Common myeloid progenitor, CD34-positive (primary cell): ENCODE measurements at regions not wholly inside any gene's neighbourhood (a gene's known extent, or its start where the extent isn't known, plus 50 kb on each side); places are given as distances from the start of the nearest gene placed in this dataset.

ENCODE experiments used
- CTCF ChIA-PET: fragments of 350-600 bp; sonication (Branson Sonifier 250); formaldehyde crosslinking; loops from one replicate; lab custom pipeline; 2021; ENCODE audit warnings: antibody characterized with exemption; lab: Charles Lee
- POLR2A ChIA-PET: fragments of 350-600 bp; sonication (Branson Sonifier 250); formaldehyde crosslinking; loops from one replicate; lab custom pipeline; 2021; ENCODE audit warnings: antibody characterized with exemption; lab: Charles Lee
- DNase-seq, 3 donors: peaks; one replicate each; pipeline versions ENCODE4 v3.0.0 to v3.0.0-alpha.2; 2013
- H3K27ac ChIP-seq, 2 experiments: 1 replicate in 1 of 2; 2 replicates in 1 of 2; pipeline ENCODE4 v1.7.0; 2013; ENCODE audit warnings: inconsistent platforms in 2 of 2, low read length in 2 of 2, mild to moderate bottlenecking in 2 of 2, low read depth in 1 of 2, moderate library complexity in 1 of 2; ENCODE audit not compliant: severe bottlenecking in 2 of 2, insufficient read depth in 1 of 2, poor library complexity in 1 of 2
- H3K27me3 ChIP-seq, 5 experiments: replicated peaks in 2 of 5; 1 replicate in 3 of 5; 2 replicates in 2 of 5; pipeline versions ENCODE4 v1.6.1 to v1.7.0; 2013; ENCODE audit warnings: low read length in 4 of 5, mild to moderate bottlenecking in 2 of 5, moderate library complexity in 2 of 5, inconsistent platforms in 1 of 5; ENCODE audit not compliant: insufficient read depth in 5 of 5, control insufficient read depth in 4 of 5
- H3K36me3 ChIP-seq, 4 experiments: 1 replicate in 2 of 4; 2 replicates in 2 of 4; pipeline versions ENCODE4 v1.6.1 to v1.7.0; 2013; ENCODE audit warnings: low read length in 3 of 4, control low read depth in 1 of 4, mild to moderate bottlenecking in 1 of 4; ENCODE audit not compliant: control insufficient read depth in 4 of 4, insufficient read depth in 4 of 4
- H3K4me1 ChIP-seq, 4 experiments: 1 replicate in 3 of 4; 2 replicates in 1 of 4; pipeline versions ENCODE4 v1.6.1 to v1.7.1; 2013; ENCODE audit warnings: low read length in 3 of 4, mild to moderate bottlenecking in 3 of 4, control low read depth in 1 of 4, inconsistent platforms in 1 of 4, moderate library complexity in 1 of 4; ENCODE audit not compliant: control insufficient read depth in 4 of 4, insufficient read depth in 4 of 4; ENCODE audit errors: control extremely low read depth in 1 of 4
- H3K4me3 ChIP-seq, 7 experiments: 1 replicate in 4 of 7; 2 replicates in 3 of 7; pipeline versions ENCODE4 v1.5.1 to v1.7.0; 2013; ENCODE audit warnings: mild to moderate bottlenecking in 7 of 7, low read length in 6 of 7, moderate library complexity in 6 of 7, inconsistent platforms in 2 of 7, low read depth in 2 of 7, control low read depth in 1 of 7; ENCODE audit not compliant: insufficient read depth in 4 of 7, control insufficient read depth in 1 of 7; ENCODE audit errors: extremely low read depth in 1 of 7
- H3K9me3 ChIP-seq, 5 experiments: 1 replicate in 4 of 5; 2 replicates in 1 of 5; pipeline versions ENCODE4 v1.6.1 to v1.7.1; 2013; ENCODE audit warnings: low read length in 4 of 5, mild to moderate bottlenecking in 2 of 5, inconsistent platforms in 1 of 5, low read depth in 1 of 5, moderate library complexity in 1 of 5; ENCODE audit not compliant: control insufficient read depth in 4 of 5, insufficient read depth in 2 of 5; ENCODE audit errors: control extremely low read depth in 1 of 5
- WGBS: methylation state at CpG from one replicate; pipeline ENCODE4 v1.1.5; 2013; ENCODE audit not compliant: insufficient coverage; 5-methylcytosine and 5-hydroxymethylcytosine counted together

GRCh38 chr15:37794947-37795346, 139.5 kb upstream of the TMCO5A start:
- DNase-seq: no peak
- ChIA-PET CTCF (interaction anchor here (1.0 kb wide), 1 partner anchor 38 kb away, joined by 3 read pairs; no protein-coding TSS in a partner anchor), POLR2A (no interaction called here)
- peaks cover 0 to 25% (median 6%) of the 10 kb centered on the region in 4 experiments for H3K4me1 ChIP-seq
- no peaks in the 10 kb centered on the region for H3K36me3 ChIP-seq
- H3K27ac ChIP-seq: no peak overlapping the region
- no peaks in the 10 kb centered on the region for H3K27me3 ChIP-seq
- no peak overlapping the region for H3K4me3 ChIP-seq
- H3K9me3 ChIP-seq: peaks cover 0 to 6% (median 2%) of the 10 kb centered on the region in 5 experiments
- no CpG with 5 or more reads among the region's 1 CpG for WGBS

- CTCF ChIA-PET: no interaction called here
- Histone ChIP-seq H3K4me1 (no peaks in the 10 kb centered on the region), H3K4me3 (no peak overlapping the region), H3K36me3 (no peaks in the 10 kb centered on the region), H3K27me3 (no peaks in the 10 kb centered on the region), H3K9me3 (peaks cover 0 to 6% (median 2%) of the 10 kb centered on the region in 5 experiments), H3K27ac (no peak overlapping the region)
- 100% methylated on average over 3 of the region's 3 CpGs for WGBS
- POLR2A ChIA-PET: no interaction called here
- no peak for DNase-seq
Observed at GRCh38 chr15:37801529-37801928, 132.9 kb upstream of the TMCO5A start.

- H3K27me3 ChIP-seq: no peaks in the 10 kb centered on the region
- no peak overlapping the region for H3K27ac ChIP-seq
- no peak overlapping the region for H3K4me3 ChIP-seq
- no peaks in the 10 kb centered on the region for H3K36me3 ChIP-seq
- no peaks in the 10 kb centered on the region for H3K4me1 ChIP-seq
- ChIA-PET POLR2A (no interaction called here), CTCF (no interaction called here)
- WGBS: no CpG with 5 or more reads among the region's 1 CpG
- H3K9me3 ChIP-seq: no peaks in the 10 kb centered on the region
- DNase-seq: no peak
Observed at GRCh38 chr15:37806808-37807207, 127.6 kb upstream of the TMCO5A start.

GRCh38 chr15:37810381-37810780, 124.1 kb upstream of the TMCO5A start:
- CTCF ChIA-PET: no interaction called here
- Histone ChIP-seq H3K27me3 (no peaks in the 10 kb centered on the region), H3K27ac (no peak overlapping the region), H3K4me3 (no peak overlapping the region), H3K9me3 (no peaks in the 10 kb centered on the region), H3K4me1 (no peaks in the 10 kb centered on the region), H3K36me3 (no peaks in the 10 kb centered on the region)
- no peak for DNase-seq
- POLR2A ChIA-PET: no interaction called here

GRCh38 chr15:37813306-37813705, 121.1 kb upstream of the TMCO5A start:
- H3K9me3 ChIP-seq: no peaks in the 10 kb centered on the region
- no peak for DNase-seq
- H3K4me1 ChIP-seq: no peaks in the 10 kb centered on the region
- no peaks in the 10 kb centered on the region for H3K36me3 ChIP-seq
- H3K27ac ChIP-seq: no peak overlapping the region
- 92% methylated on average over 2 of the region's 3 CpGs for WGBS
- CTCF ChIA-PET: interaction anchor here (1.7 kb wide), 1 partner anchor 12 kb away, joined by 5 read pairs; no protein-coding TSS in a partner anchor
- H3K4me3 ChIP-seq: no peak overlapping the region
- POLR2A ChIA-PET: no interaction called here
- no peaks in the 10 kb centered on the region for H3K27me3 ChIP-seq

GRCh38 chr15:37814847-37815515, 119.5 kb upstream of the TMCO5A start:
- POLR2A ChIA-PET: no interaction called here
- H3K27me3 ChIP-seq: no peaks in the 10 kb centered on the region
- WGBS: 100% methylated on average over 2 of the region's 5 CpGs
- no peak overlapping the region for H3K27ac ChIP-seq
- no peak overlapping the region for H3K4me3 ChIP-seq
- H3K4me1 ChIP-seq: no peaks in the 10 kb centered on the region
- DNase-seq: no peak
- no peaks in the 10 kb centered on the region for H3K9me3 ChIP-seq
- no peaks in the 10 kb centered on the region for H3K36me3 ChIP-seq
- CTCF ChIA-PET: no interaction called here

- ChIA-PET POLR2A (no interaction called here), CTCF (no interaction called here)
- H3K36me3 ChIP-seq: no peaks in the 10 kb centered on the region
- no peak overlapping the region for H3K27ac ChIP-seq
- no peaks in the 10 kb centered on the region for H3K9me3 ChIP-seq
- H3K4me3 ChIP-seq: no peak overlapping the region
- H3K27me3 ChIP-seq: no peaks in the 10 kb centered on the region
- DNase-seq: no peak
- no peaks in the 10 kb centered on the region for H3K4me1 ChIP-seq
- WGBS: 100% methylated on average over 5 of the region's 11 CpGs
Observed at GRCh38 chr15:37818152-37818677, 116.2 kb upstream of the TMCO5A start.
